SK-N-SH treated with all-trans-retinoic acid at 6 μM for 48 hours (cell line): ENCODE measurements at regions not wholly inside any gene's neighbourhood (a gene's known extent, or its start where the extent isn't known, plus 50 kb on each side); places are given as distances from the start of the nearest gene placed in this dataset.

Experiments used
- ATAC-seq: fragments of 200-7000 bp; cut with Tn5 transposase; 3 replicates; pipeline ENCODE4 v1.9.1; 2020; ENCODE audit warnings: mild to moderate bottlenecking, moderate library complexity
- ARNTL ChIP-seq: fragments of 450-650 bp; formaldehyde crosslinking; IDR thresholded peaks from 2 replicates; pipeline ENCODE4 v1.5.0; 2020; ENCODE audit warnings: low read depth, mild to moderate bottlenecking, moderate library complexity, borderline replicate concordance
- BACH2 ChIP-seq: fragments of 250-450 bp; sonication (Bioruptor Pico); IDR thresholded peaks from 2 replicates; pipeline ENCODE4 v1.9.0; 2021; ENCODE audit warnings: mild to moderate bottlenecking, borderline replicate concordance
- CREB5 ChIP-seq: fragments of 250-450 bp; sonication (Bioruptor Pico); IDR thresholded peaks from 2 replicates; pipeline ENCODE4 v1.5.1; 2020; ENCODE audit warnings: low read depth, mild to moderate bottlenecking, moderate library complexity
- CSDC2 ChIP-seq: fragments of 250-450 bp; sonication (Bioruptor Pico); IDR thresholded peaks from 2 replicates; pipeline ENCODE4 v1.5.0; 2020; ENCODE audit warnings: mild to moderate bottlenecking, moderate library complexity
- ESRRG ChIP-seq: fragments of 250-450 bp; sonication (Bioruptor Pico); IDR thresholded peaks from 2 replicates; pipeline ENCODE4 v1.6.1; 2021; ENCODE audit warnings: mild to moderate bottlenecking
- GLIS3 ChIP-seq: fragments of 250-450 bp; sonication (Bioruptor Pico); IDR thresholded peaks from 2 replicates; pipeline ENCODE4 v1.5.0; 2020; ENCODE audit warnings: mild to moderate bottlenecking, moderate library complexity
- ISL1 ChIP-seq: fragments of 250-450 bp; sonication (Bioruptor Pico); IDR thresholded peaks from 2 replicates; pipeline ENCODE4 v2.1.2; 2022; ENCODE audit warnings: mild to moderate bottlenecking, moderate library complexity
- OSR1 ChIP-seq: fragments of 250-450 bp; sonication (Bioruptor Pico); IDR thresholded peaks from 2 replicates; pipeline ENCODE4 v1.8.0; 2022; ENCODE audit warnings: moderate library complexity, mild to moderate bottlenecking, inconsistent platforms
- POU6F1 ChIP-seq: fragments of 250-450 bp; sonication (Bioruptor Pico); IDR thresholded peaks from 2 replicates; pipeline ENCODE4 v1.8.0; 2021; ENCODE audit warnings: low read depth, mild to moderate bottlenecking, moderate library complexity, borderline replicate concordance
- PPARA ChIP-seq: fragments of 250-450 bp; sonication (Bioruptor Pico); IDR thresholded peaks from 2 replicates; pipeline ENCODE4 v1.5.0; 2020; ENCODE audit warnings: mild to moderate bottlenecking, borderline replicate concordance
- RARB ChIP-seq: fragments of 250-450 bp; sonication (Bioruptor Pico); IDR thresholded peaks from 2 replicates; pipeline ENCODE4 v1.8.0; 2021; ENCODE audit warnings: mild to moderate bottlenecking, moderate library complexity
- SNAI2 ChIP-seq: fragments of 250-450 bp; sonication (Bioruptor Pico); IDR thresholded peaks from 2 replicates; pipeline ENCODE4 v1.5.0; 2020; ENCODE audit warnings: mild to moderate bottlenecking, moderate library complexity
- TCF4 ChIP-seq: fragments of 250-450 bp; sonication (Bioruptor Pico); IDR thresholded peaks from 2 replicates; pipeline ENCODE4 v1.8.0; 2021; ENCODE audit warnings: mild to moderate bottlenecking, moderate library complexity, borderline replicate concordance
- TOX ChIP-seq: fragments of 250-450 bp; sonication (Bioruptor Pico); IDR thresholded peaks from 2 replicates; pipeline ENCODE4 v1.8.0; 2021; ENCODE audit warnings: mild to moderate bottlenecking, moderate library complexity, borderline replicate concordance
- TSHZ2 ChIP-seq: fragments of 250-450 bp; sonication (Bioruptor Pico); IDR thresholded peaks from 2 replicates; pipeline ENCODE4 v1.5.0; 2020; ENCODE audit warnings: mild to moderate bottlenecking, moderate library complexity
- ZC3H10 ChIP-seq: fragments of 250-450 bp; sonication (Bioruptor Pico); IDR thresholded peaks from 2 replicates; pipeline ENCODE4 v1.5.1; 2021; ENCODE audit warnings: mild to moderate bottlenecking, moderate library complexity
- ZFP3 ChIP-seq: fragments of 250-450 bp; sonication (Bioruptor Pico); IDR thresholded peaks from 2 replicates; pipeline ENCODE4 v1.5.0; 2020; ENCODE audit warnings: mild to moderate bottlenecking, moderate library complexity
- ZFP30 ChIP-seq: fragments of 450-650 bp; formaldehyde crosslinking; IDR thresholded peaks from 2 replicates; pipeline ENCODE4 v1.5.0; 2022; ENCODE audit warnings: mild to moderate bottlenecking, moderate library complexity
- ZNF565 ChIP-seq: fragments of 450-650 bp; formaldehyde crosslinking; conservative IDR thresholded peaks from 2 replicates; pipeline ENCODE4 v1.5.0; 2020; ENCODE audit warnings: low read depth, mild to moderate bottlenecking, moderate library complexity
- ZNF70 ChIP-seq: fragments of 450-650 bp; formaldehyde crosslinking; IDR thresholded peaks from 2 replicates; pipeline ENCODE4 v1.5.0; 2020; ENCODE audit warnings: mild to moderate bottlenecking, moderate library complexity
- TF ChIP-seq, protein P1 (sequence below): fragments of 250-450 bp; sonication (Bioruptor Pico); IDR thresholded peaks from 2 replicates; pipeline ENCODE4 v1.5.1; 2021; ENCODE audit warnings: mild to moderate bottlenecking, moderate library complexity
- TF ChIP-seq, protein P2 (sequence below): fragments of 250-450 bp; sonication (Bioruptor Pico); IDR thresholded peaks from 2 replicates; pipeline ENCODE4 v1.8.0; 2020; ENCODE audit warnings: mild to moderate bottlenecking, moderate library complexity, borderline replicate concordance

DNA sequence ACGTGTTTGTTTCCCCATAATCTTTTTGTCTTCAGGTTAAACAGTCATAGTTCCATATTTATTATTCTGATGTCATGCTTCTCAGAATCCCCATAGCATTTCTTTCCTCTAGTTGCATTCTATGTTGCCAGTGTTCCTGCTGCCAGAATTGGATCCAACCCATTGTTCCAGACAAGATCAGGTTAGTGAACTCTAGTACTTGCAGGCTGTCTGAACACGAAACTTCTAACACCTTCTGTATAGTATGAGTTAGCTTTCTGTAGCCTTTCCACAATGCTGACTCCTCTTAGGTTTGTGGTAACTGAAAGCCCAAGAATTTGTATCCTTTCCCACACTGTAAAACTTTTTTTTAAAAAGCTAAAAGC is 88.0 kb upstream of the ROPN1 start:
- no peak for TF ChIP-seq GLIS3 (CRISPR knock-in tag)
- TF ChIP-seq, protein P1, sequence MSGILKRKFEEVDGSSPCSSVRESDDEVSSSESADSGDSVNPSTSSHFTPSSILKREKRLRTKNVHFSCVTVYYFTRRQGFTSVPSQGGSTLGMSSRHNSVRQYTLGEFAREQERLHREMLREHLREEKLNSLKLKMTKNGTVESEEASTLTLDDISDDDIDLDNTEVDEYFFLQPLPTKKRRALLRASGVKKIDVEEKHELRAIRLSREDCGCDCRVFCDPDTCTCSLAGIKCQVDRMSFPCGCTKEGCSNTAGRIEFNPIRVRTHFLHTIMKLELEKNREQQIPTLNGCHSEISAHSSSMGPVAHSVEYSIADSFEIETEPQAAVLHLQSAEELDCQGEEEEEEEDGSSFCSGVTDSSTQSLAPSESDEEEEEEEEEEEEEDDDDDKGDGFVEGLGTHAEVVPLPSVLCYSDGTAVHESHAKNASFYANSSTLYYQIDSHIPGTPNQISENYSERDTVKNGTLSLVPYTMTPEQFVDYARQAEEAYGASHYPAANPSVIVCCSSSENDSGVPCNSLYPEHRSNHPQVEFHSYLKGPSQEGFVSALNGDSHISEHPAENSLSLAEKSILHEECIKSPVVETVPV, result no peak
- no peak for TF ChIP-seq ZFP3 (CRISPR knock-in tag)
- TF ChIP-seq BACH2 (CRISPR knock-in tag), result no peak
- TF ChIP-seq ZC3H10 (CRISPR knock-in tag), result no peak
- TF ChIP-seq OSR1, result no peak
- no peak for TF ChIP-seq RARB
- TF ChIP-seq ISL1 (CRISPR knock-in tag), result no peak
- TF ChIP-seq TOX (CRISPR knock-in tag), result no peak
- TF ChIP-seq ZNF70, result no peak
- TF ChIP-seq, protein P2, sequence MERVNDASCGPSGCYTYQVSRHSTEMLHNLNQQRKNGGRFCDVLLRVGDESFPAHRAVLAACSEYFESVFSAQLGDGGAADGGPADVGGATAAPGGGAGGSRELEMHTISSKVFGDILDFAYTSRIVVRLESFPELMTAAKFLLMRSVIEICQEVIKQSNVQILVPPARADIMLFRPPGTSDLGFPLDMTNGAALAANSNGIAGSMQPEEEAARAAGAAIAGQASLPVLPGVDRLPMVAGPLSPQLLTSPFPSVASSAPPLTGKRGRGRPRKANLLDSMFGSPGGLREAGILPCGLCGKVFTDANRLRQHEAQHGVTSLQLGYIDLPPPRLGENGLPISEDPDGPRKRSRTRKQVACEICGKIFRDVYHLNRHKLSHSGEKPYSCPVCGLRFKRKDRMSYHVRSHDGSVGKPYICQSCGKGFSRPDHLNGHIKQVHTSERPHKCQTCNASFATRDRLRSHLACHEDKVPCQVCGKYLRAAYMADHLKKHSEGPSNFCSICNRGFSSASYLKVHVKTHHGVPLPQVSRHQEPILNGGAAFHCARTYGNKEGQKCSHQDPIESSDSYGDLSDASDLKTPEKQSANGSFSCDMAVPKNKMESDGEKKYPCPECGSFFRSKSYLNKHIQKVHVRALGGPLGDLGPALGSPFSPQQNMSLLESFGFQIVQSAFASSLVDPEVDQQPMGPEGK (CRISPR knock-in tag), result no peak
- TF ChIP-seq PPARA (CRISPR knock-in tag), result no peak
- TF ChIP-seq SNAI2, result no peak
- no peak for TF ChIP-seq CSDC2 (CRISPR knock-in tag)
- TF ChIP-seq ZFP30, result no peak
- TF ChIP-seq ARNTL, result no peak
- TF ChIP-seq CREB5 (CRISPR knock-in tag), result no peak

DNA sequence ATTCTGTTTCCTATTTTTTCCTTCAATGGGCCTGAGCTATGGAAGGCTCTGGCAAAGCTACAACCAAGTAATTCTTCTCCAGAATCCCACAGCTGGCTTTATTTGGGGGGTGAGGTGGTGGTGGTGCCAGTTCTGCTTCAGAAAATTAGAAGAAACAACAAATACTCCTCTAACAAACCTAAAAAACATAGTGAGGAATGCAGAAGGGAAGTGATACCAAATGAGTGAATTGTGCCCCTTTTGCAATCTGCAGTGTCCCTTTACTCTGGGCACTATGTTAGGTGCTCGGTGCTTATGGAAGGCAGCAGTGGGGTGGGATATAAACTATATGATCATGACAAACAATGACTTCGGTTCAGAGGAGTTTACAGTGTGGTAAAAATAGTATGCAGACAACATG is 90.4 kb upstream of the ROPN1 start:
- TF ChIP-seq ZFP3 (CRISPR knock-in tag) (no peak), RARB (no peak), CSDC2 (CRISPR knock-in tag) (no peak), TCF4 (CRISPR knock-in tag) (no peak), GLIS3 (CRISPR knock-in tag) (no peak), ISL1 (CRISPR knock-in tag) (no peak), CREB5 (CRISPR knock-in tag) (no peak), ZNF565 (CRISPR knock-in tag) (no peak), POU6F1 (CRISPR knock-in tag) (no peak)
- TF ChIP-seq, all 23 proteins: peak for 0
- no peak for ATAC-seq

More for the DNA sequence above, 88.0 kb upstream of the ROPN1 start:
- no peak for ATAC-seq

- ATAC-seq, result no peak
- no peak for TF ChIP-seq ISL1 (CRISPR knock-in tag)
Observed at GRCh38 chr3:124084022-124084881, 92.3 kb upstream of the ROPN1 start.

DNA sequence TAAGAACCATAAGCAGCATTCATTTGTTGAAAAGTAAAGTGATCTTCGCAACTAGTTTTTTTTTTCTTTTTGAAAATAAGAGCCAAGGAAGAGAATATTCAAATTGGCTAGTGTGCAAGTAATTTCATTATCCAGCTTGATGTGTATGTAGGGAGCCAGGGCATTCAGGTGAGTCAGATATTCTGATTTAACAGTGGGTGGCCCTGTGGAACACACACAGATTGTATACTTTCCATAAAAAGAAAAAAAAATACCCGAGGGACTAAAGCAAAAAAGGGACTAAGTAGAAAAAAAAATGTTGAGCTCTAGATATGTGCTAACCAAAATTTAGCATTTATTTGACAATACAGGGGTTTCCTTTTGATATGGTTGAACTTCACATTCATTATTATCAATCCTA is 96.9 kb upstream of the ROPN1 start:
- no peak for ATAC-seq
- TF ChIP-seq TSHZ2 (no peak), ESRRG (CRISPR knock-in tag) (no peak), ARNTL (no peak), ISL1 (CRISPR knock-in tag) (no peak), ZNF565 (CRISPR knock-in tag) (no peak), BACH2 (CRISPR knock-in tag) (no peak)
- TF ChIP-seq, protein P1, result no peak
